GM19463 (cell line): ENCODE measurements at regions not wholly inside any gene's neighbourhood (a gene's known extent, or its start where the extent isn't known, plus 50 kb on each side); places are given as distances from the start of the nearest gene placed in this dataset.
"Not testable (repeated sequence)": the region's sequence is repeated elsewhere in the genome, so short reads cannot be mapped to it uniquely, and the experiment has no call there.

Experiments used
- ATAC-seq: cut with Tn5 transposase; IDR thresholded peaks from one replicate; pipeline ENCODE4 v1.9.1; 2021; ENCODE audit warnings: mild to moderate bottlenecking, moderate library complexity; ENCODE audit not compliant: unreplicated experiment

DNA sequence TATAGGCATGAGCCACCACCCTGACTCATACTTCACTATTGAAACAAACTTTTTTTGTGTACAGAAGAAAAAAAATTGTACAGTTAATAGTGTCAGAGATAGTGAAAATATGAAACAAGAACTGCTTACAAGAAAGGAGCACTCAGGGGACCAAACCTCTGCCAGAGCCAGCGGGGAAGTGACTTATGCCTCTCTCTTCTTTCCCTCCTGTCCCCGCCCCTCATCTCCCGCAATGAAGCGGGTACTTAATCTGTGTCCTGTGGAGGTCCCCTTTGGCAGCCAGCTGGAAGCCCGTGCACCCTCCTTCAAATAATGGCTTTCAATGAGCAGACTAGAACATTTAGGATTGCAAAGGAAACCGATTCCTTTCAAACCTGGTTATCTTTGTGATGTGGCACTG, 51.5 kb downstream of the PPIAL4A start:
- ATAC-seq, result not testable (repeated sequence)

- ATAC-seq, result not testable (repeated sequence)
Observed at GRCh38 chr1:120941836-120942217, 52.3 kb downstream of the PPIAL4A start.

- peak; percentile 76 for ATAC-seq
Observed at GRCh38 chr1:120942218-120942944, 52.8 kb downstream of the PPIAL4A start.

DNA sequence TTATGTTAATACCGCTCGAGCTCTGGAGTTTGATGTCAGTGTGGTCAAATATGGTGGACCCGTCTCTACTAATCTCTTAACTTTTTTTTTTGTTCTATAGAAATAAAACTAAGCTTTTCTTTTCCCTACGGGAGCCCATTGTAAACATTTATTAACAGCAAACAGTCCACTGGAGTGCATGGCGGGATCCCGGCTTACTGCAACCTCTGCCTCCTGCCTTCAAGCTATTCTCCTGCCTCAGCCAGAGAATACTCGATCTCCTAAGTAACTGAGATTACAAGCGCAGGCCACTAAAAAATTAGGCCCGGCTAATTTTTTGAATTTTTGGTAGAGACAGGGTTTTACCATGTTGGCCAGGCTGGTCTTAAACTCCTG, 53.4 kb downstream of the PPIAL4A start:
- not testable (repeated sequence) for ATAC-seq

DNA sequence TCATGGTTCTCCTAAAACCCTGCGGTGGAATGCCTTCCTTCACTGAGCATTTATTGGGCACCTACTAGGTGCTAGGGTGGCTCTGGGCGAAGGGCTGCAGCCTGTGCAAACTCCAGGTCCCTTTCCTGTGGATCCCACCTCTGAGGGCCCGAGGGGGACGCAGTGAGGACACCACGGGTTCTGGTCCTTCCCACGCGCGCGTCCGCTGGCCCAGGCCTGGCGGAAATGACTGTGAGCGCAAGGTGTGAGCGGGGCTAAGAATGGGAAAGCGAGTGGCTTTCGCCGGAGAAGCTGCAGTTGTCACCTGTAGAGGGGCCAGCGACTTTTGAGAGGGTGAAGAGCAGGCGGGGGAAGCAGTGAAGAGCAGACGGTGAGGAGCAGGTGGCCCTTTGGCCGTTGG, 55.1 kb downstream of the PPIAL4A start:
- not testable (repeated sequence) for ATAC-seq

DNA sequence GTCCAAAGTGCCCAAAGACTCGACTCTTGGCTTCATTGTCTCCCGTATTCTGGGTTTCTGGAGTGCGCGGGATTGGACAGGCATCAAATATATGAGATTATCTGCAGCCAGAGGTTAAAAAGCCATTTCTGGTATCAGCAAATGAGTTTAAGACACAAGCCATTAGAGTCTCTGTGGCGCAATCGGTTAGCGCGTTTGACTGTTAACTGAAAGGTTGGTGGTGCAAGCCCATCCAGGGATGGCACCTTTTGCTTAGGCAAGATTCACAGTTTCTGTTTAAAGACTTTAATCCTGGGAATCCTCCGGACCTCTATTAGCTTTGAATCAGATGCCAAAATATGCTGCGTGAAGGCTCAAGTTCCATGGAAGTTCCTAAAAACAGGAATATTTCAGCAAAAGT, 55.6 kb downstream of the PPIAL4A start:
- ATAC-seq, result not testable (repeated sequence)

DNA sequence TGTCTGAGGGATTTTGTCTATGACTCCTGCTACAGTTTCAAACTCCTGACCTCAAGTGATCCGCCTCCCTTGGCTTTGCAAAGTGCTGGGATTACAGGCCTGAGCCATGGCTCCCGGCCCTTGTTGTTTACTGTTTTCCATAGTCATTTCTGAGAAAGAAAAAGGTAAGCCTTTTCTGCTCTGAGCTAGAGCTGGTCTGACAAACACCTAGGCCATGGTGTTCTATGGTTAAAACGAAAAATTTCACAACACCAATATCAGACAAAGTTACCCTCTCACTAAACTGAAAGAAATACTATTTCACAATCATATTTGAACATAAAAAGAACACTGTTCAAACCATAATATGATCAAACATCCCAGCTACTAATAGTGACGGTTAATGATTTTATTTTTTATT, 57.5 kb downstream of the PPIAL4A start:
- not testable (repeated sequence) for ATAC-seq

DNA sequence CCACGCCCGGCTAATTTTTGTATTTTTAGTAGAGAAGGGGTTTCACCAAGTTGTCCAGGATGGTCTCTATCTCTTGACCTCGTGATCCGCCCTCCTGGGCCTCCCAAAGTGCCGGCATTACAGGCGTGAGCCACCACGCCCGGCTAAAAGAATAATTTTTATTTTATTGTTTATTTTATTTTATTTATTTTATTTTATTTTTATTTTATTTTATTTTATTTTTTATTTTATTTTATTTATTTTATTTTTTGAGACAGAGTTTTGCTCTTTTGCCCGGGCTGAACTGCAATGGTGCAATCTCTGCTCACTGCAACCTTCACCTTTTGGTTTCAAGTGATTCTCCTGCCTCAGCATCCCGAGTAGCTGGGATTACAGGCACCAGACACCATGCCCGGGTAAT, 60.2 kb downstream of the PPIAL4A start:
- not testable (repeated sequence) for ATAC-seq

- not testable (repeated sequence) for ATAC-seq
Observed at GRCh38 chr1:120950633-120951032, 61.1 kb downstream of the PPIAL4A start.

DNA sequence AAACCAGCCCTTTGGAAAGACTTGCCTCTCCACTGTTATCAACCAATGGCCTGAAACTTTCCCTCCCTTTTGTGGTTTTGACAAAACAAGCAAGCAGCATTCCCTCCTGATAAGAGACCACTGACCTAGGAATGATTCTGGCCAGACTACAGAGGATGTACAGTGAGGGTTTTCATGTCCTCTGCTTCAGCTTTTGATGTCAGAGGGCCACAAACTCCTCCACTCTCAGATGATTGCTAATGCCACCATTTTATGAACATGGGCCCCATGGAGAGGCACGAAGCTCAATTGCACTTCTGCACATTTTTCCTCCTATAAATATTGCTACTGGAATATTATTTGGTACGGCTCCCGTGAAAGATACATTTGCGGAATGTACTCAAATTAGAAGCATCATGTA, 61.5 kb downstream of the PPIAL4A start:
- ATAC-seq, result not testable (repeated sequence)

GRCh38 chr1:120952207-120952870, 62.8 kb downstream of the PPIAL4A start:
- not testable (repeated sequence) for ATAC-seq

DNA sequence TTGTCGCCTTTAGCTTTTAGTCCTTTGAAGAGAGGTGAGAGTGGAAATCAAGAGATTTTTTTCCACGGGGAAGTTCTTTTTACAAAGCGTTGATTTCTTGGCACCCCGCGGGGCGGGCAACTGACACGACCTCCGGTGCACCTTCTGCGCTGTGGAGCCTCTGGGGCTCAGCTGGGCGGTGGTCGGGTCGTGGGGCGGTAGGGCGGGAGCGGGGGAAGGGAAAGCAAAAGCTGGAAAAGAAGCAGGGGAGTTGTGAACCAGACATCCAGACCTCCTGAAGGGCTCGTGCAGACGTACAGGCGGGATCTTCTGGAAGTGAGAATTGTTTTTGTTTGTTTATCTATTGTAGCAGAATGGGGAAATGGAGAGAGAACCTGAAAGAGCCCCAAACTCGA, 63.3 kb downstream of the PPIAL4A start:
- ATAC-seq, result not testable (repeated sequence)

- no peak for ATAC-seq
Observed at GRCh38 chr1:120954736-120955135, 65.2 kb downstream of the PPIAL4A start.

- ATAC-seq, result not testable (repeated sequence)
Observed at GRCh38 chr1:120955961-120956360, 66.4 kb downstream of the PPIAL4A start.

GRCh38 chr1:120966018-120966417, 76.4 kb downstream of the PPIAL4A start:
- not testable (repeated sequence) for ATAC-seq

DNA sequence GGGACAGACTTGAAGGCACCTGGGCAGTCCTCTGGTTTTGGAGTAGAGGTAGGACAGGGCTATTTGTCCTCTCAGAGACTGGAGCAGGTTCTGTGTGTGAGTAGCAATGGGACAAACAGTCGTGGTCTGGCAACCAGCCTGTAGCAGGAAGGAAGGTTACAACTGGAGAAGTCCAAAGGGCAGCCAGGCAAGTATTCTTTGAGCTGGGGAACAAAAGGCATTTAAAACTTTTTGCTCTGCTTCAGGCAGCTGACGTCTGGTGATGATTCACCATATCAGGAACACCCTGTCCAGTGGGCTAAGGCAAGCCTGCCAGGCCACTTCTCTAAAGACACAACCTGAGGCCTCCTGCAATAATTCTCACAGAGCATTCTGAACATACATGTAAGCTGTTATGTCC, 83.3 kb downstream of the PPIAL4A start:
- not testable (repeated sequence) for ATAC-seq

- not testable (repeated sequence) for ATAC-seq
Observed at GRCh38 chr1:120973836-120974235, 84.3 kb downstream of the PPIAL4A start.

GRCh38 chr1:120977279-120977678, 87.7 kb downstream of the PPIAL4A start:
- ATAC-seq, result not testable (repeated sequence)

DNA sequence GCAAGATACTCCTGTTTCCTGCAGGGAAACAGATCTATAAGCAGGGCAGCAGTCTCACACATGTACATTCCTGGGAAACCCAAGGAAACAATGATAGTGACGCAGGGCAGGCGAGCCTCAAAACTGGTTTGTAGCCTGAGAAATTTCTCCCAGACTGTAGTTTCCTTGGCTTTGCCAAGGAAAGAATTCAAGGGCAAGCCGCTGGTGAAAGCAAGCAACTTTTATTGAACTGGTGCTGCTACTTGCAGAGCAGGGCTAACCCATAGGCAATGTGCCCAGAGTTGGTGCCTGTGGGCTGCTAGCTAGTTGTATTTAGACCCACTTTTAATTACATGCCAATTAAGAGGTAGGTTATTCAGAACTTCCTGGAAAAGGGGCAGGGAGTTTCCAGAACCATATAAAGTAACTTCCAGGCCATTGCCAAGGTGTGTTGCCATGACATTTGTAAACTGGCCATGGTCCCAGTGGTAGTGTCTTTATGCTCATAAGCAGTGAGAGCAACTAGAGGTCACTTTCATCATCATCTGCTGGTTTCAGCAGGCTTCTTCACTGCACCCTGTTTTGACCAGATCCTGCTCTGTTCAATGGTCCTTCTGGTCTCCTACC, 92.0 kb downstream of the PPIAL4A start:
- not testable (repeated sequence) for ATAC-seq

DNA sequence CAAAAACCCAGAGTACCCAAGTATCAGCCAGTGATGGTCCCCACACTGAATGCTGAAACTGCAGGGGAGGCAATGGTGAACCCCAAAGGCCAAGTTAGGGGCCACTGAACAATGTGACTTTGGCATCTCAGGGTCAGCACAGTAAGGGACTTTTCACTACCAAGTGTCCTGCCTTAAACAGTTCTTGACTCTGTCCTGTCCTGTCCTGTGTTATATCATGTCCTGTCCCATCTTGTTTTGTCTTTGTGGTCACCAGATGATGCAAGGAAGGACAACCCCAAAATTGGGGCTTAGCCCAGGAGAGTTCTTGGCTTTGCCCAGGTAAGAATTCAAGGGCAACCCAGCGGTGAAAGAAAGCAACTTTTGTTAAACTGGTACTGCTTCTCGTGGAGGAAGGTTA, 105.0 kb downstream of the PPIAL4A start:
- not testable (repeated sequence) for ATAC-seq

GRCh38 chr1:120995025-120995424, 105.5 kb downstream of the PPIAL4A start:
- ATAC-seq, result peak; percentile 66
